IMR-90 (cell line): ENCODE measurements at regions not wholly inside any gene's neighbourhood (a gene's known extent, or its start where the extent isn't known, plus 50 kb on each side); places are given as distances from the start of the nearest gene placed in this dataset.

Experiments
- ATAC-seq: fragments of 200-7000 bp; cut with Tn5 transposase; 2 replicates; pipeline ENCODE4 v1.9.1; 2020; ENCODE audit warnings: low read depth, mild to moderate bottlenecking, moderate library complexity
- BruUV-seq: library from RNA; stranded (reverse); fragments of 400-500 nt; replicated peaks from 2 replicates; lab custom pipeline; 2021; lab: Mats Ljungman, UMichigan
- CTCF ChIA-PET: fragments of 300-600 bp; formaldehyde crosslinking; extraction: SDS; loops from one replicate; lab custom pipeline; 2021; ENCODE audit warnings: antibody characterized with exemption; lab: Yijun Ruan, JAX
- POLR2A ChIA-PET: fragments of 300-600 bp; sonication (Branson Sonifier 250); formaldehyde crosslinking; loops from one replicate; lab custom pipeline; 2022; ENCODE audit warnings: antibody characterized with exemption; ENCODE audit not compliant: unreplicated experiment; lab: Charles Lee
- DNase-seq: peaks from one replicate; pipeline ENCODE4 v3.0.0; 2013
- H2AFZ ChIP-seq: replicated peaks from 2 replicates; pipeline ENCODE3; 2013; ENCODE audit warnings: low read length, mild to moderate bottlenecking; ENCODE audit not compliant: poor library complexity
- H2AK5ac ChIP-seq: 2 replicates; pipeline ENCODE4 v1.6.1; 2013; ENCODE audit warnings: low read depth, low read length, inconsistent platforms
- H2AK9ac ChIP-seq: replicated peaks from 2 replicates; pipeline ENCODE3; 2013; ENCODE audit warnings: mild to moderate bottlenecking, low read depth, low read length, moderate library complexity; ENCODE audit not compliant: poor library complexity
- H2BK120ac ChIP-seq: 2 replicates; pipeline ENCODE4 v1.6.1; 2013; ENCODE audit warnings: low read depth, low read length, inconsistent platforms
- H2BK15ac ChIP-seq: 3 replicates; pipeline ENCODE4 v1.6.1; 2013; ENCODE audit warnings: low read depth, low read length, inconsistent platforms
- H2BK20ac ChIP-seq: 2 replicates; pipeline ENCODE4 v1.6.1; 2013; ENCODE audit warnings: low read depth, mild to moderate bottlenecking, inconsistent platforms, low read length, moderate library complexity
- H2BK5ac ChIP-seq: 2 replicates; pipeline ENCODE4 v1.6.1; 2013; ENCODE audit warnings: mild to moderate bottlenecking, low read depth, low read length, inconsistent platforms; ENCODE audit not compliant: poor library complexity, severe bottlenecking
- H3K14ac ChIP-seq: replicated peaks from 2 replicates; pipeline ENCODE4 v1.6.1; 2013; ENCODE audit warnings: low read depth, low read length, inconsistent platforms
- H3K18ac ChIP-seq: 2 replicates; pipeline ENCODE4 v1.6.1; 2013; ENCODE audit warnings: low read depth, low read length, control low read depth
- H3K23ac ChIP-seq: 2 replicates; pipeline ENCODE4 v1.6.1; 2013; ENCODE audit warnings: low read depth, low read length, inconsistent platforms
- H3K27ac ChIP-seq: 2 replicates; pipeline ENCODE4 v1.5.1; 2013; ENCODE audit warnings: mild to moderate bottlenecking, control low read depth, low read length; ENCODE audit not compliant: insufficient read depth
- H3K27me3 ChIP-seq: 2 replicates; pipeline ENCODE4 v1.6.1; 2013; ENCODE audit warnings: low read length; ENCODE audit not compliant: control insufficient read depth, insufficient read depth
- H3K36me3 ChIP-seq: 2 replicates; pipeline ENCODE4 v1.6.1; 2013; ENCODE audit warnings: low read length, mixed read lengths; ENCODE audit not compliant: control insufficient read depth, insufficient read depth
- H3K4ac ChIP-seq: 2 replicates; pipeline ENCODE4 v1.6.1; 2013; ENCODE audit warnings: low read depth, low read length, inconsistent platforms
- H3K4me1 ChIP-seq: 2 replicates; pipeline ENCODE4 v1.6.1; 2013; ENCODE audit warnings: low read length, mixed read lengths; ENCODE audit not compliant: control insufficient read depth, insufficient read depth
- H3K4me2 ChIP-seq: 2 replicates; pipeline ENCODE4 v1.6.1; 2013; ENCODE audit warnings: low read depth, mild to moderate bottlenecking, control low read depth, low read length, moderate library complexity
- H3K4me3 ChIP-seq: 2 replicates; pipeline ENCODE4 v1.5.1; 2013; ENCODE audit warnings: low read depth, mild to moderate bottlenecking, control low read depth, low read length, moderate library complexity; ENCODE audit not compliant: insufficient read depth
- H3K56ac ChIP-seq: 2 replicates; pipeline ENCODE4 v1.6.1; 2013; ENCODE audit warnings: low read length, inconsistent platforms; ENCODE audit not compliant: insufficient read depth; ENCODE audit errors: extremely low read depth
- H3K79me1 ChIP-seq, 2 experiments: 2 replicates each; pipeline ENCODE4 v1.6.1; 2013; ENCODE audit warnings: low read length in 2 of 2, inconsistent platforms in 1 of 2, low read depth in 1 of 2
- H3K9ac ChIP-seq: 2 replicates; pipeline ENCODE4 v1.6.1; 2013; ENCODE audit warnings: low read depth, low read length, control low read depth
- H3K9me1 ChIP-seq: 2 replicates; pipeline ENCODE4 v1.6.1; 2013; ENCODE audit warnings: low read length, inconsistent platforms; ENCODE audit not compliant: insufficient read depth
- H3K9me3 ChIP-seq: 2 replicates; pipeline ENCODE4 v1.6.1; 2013; ENCODE audit warnings: low read length; ENCODE audit not compliant: control insufficient read depth, insufficient read depth
- H4K20me1 ChIP-seq: 2 replicates; pipeline ENCODE4 v1.6.1; 2013; ENCODE audit warnings: low read length, inconsistent platforms; ENCODE audit not compliant: insufficient read depth
- H4K5ac ChIP-seq: 2 replicates; pipeline ENCODE4 v1.6.1; 2013; ENCODE audit warnings: mild to moderate bottlenecking, low read depth, low read length, control low read depth
- H4K8ac ChIP-seq, 2 experiments: 2 replicates each; pipeline ENCODE4 v1.6.1; 2013; ENCODE audit warnings: low read depth in 2 of 2, low read length in 2 of 2, control low read depth in 1 of 2, inconsistent platforms in 1 of 2
- H4K91ac ChIP-seq: 2 replicates; pipeline ENCODE4 v1.6.1; 2013; ENCODE audit warnings: low read depth, low read length, inconsistent platforms; ENCODE audit not compliant: insufficient read depth
- BHLHE40 ChIP-seq: fragments of 150-350 bp; IDR thresholded peaks from 2 replicates; pipeline ENCODE4 v1.6.1; 2016; ENCODE audit warnings: mild to moderate bottlenecking, low read depth, low read length
- ELK1 ChIP-seq: fragments of 150-350 bp; IDR thresholded peaks from 2 replicates; pipeline ENCODE4 v1.6.1; 2016; ENCODE audit warnings: low read depth, mild to moderate bottlenecking, low read length, moderate library complexity, borderline replicate concordance
- FOS ChIP-seq: fragments of 150-350 bp; IDR thresholded peaks from 2 replicates; pipeline ENCODE4 v1.6.1; 2016; ENCODE audit warnings: low read depth, low read length
- MXI1 ChIP-seq: IDR thresholded peaks from 2 replicates; pipeline ENCODE4 v1.6.1; 2012; ENCODE audit warnings: low read depth, mild to moderate bottlenecking, low read length, moderate library complexity, borderline replicate concordance
- NFE2L2 ChIP-seq: fragments of 150-350 bp; IDR thresholded peaks from 2 replicates; pipeline ENCODE4 v1.6.1; 2016; ENCODE audit warnings: low read depth, mild to moderate bottlenecking, low read length
- RAD21 ChIP-seq: IDR thresholded peaks from 2 replicates; pipeline ENCODE4 v1.6.1; 2012; ENCODE audit warnings: low read length, improper control_type of control experiment
- RCOR1 ChIP-seq: IDR thresholded peaks from 2 replicates; pipeline ENCODE4 v1.6.1; 2012; ENCODE audit warnings: mild to moderate bottlenecking, low read length, improper control_type of control experiment; ENCODE audit not compliant: insufficient replicate concordance
- RFX5 ChIP-seq: IDR thresholded peaks from 2 replicates; pipeline ENCODE4 v1.8.0; 2012; ENCODE audit warnings: low read depth, mild to moderate bottlenecking, low read length, moderate library complexity
- WGBS, 2 experiments: methylation state at CpG; one replicate each; pipeline versions ENCODE4 v1.1.5 to v1.1.7; 2013; ENCODE audit warnings: missing lambda C conversion rate in 2 of 2; ENCODE audit not compliant: insufficient read length in 1 of 2; ENCODE audit errors: extremely low coverage in 2 of 2; 5-methylcytosine and 5-hydroxymethylcytosine counted together
- dilution Hi-C: fragments of 300-500 bp; cut with HindIII; formaldehyde crosslinking; loops from one replicate; pipeline ENCODE4 v1.14.3; 2018; ENCODE audit warnings: low sequenced_read_pairs; ENCODE audit not compliant: unreplicated experiment
- in situ Hi-C: fragments of 300-500 bp; cut with MboI; formaldehyde crosslinking; loops from 3 replicates; pipeline ENCODE4 v1.14.3; 2019; ENCODE audit warnings: low sequenced_read_pairs, inconsistent platforms, mixed read lengths
- intact Hi-C: fragments of 100-400 bp; cut with micrococcal nuclease; formaldehyde crosslinking; loops from 2 replicates; pipeline ENCODE4 v1.10.0; 2022
- TF ChIP-seq, protein P1 (sequence below): conservative IDR thresholded peaks from 2 replicates; pipeline ENCODE4 v1.5.1; 2012; ENCODE audit warnings: mild to moderate bottlenecking, low read depth, low read length, improper control_type of control experiment
- TF ChIP-seq, protein P2 (sequence below): fragments of 150-350 bp; IDR thresholded peaks from 2 replicates; pipeline ENCODE4 v1.6.1; 2017; ENCODE audit warnings: mild to moderate bottlenecking, antibody characterized with exemption, low read length, low read depth

GRCh38 chr3:137866933-137867332 is 102.8 kb downstream of the SOX14 start:
- Histone ChIP-seq H4K20me1 (no peaks in the 10 kb centered on the region), H3K4ac (no peak overlapping the region), H2BK5ac (no peak overlapping the region), H3K4me2 (no peak overlapping the region), H3K56ac (no peak overlapping the region), H3K4me3 (no peak overlapping the region), H4K5ac (no peak overlapping the region), H3K23ac (no peak overlapping the region), H4K8ac (no peak overlapping the region), H3K27me3 (no peaks in the 10 kb centered on the region), H2AK9ac (no peak overlapping the region), H2BK20ac (no peak overlapping the region), H2AK5ac (no peak overlapping the region), H3K14ac (no peak overlapping the region), H3K4me1 (no peaks in the 10 kb centered on the region), H2BK15ac (no peak overlapping the region), H3K9me3 (peaks cover 5% of the 10 kb centered on the region; the same call in 1 of the 2 replicates), H3K79me1 (no peaks in the 10 kb centered on the region), H3K9ac (no peak overlapping the region), H2BK120ac (no peak overlapping the region), H2AFZ (no peak overlapping the region), H4K91ac (no peak overlapping the region), H3K36me3 (no peaks in the 10 kb centered on the region), H3K9me1 (no peaks in the 10 kb centered on the region), H3K18ac (no peak overlapping the region), H3K27ac (no peak overlapping the region)
- DNase-seq (no peak), ATAC-seq (no peak)
- POLR2A ChIA-PET, result no interaction called here
- CTCF ChIA-PET, result interaction anchor here (0.8 kb wide), 1 partner anchor 1126 kb away, joined by 3 read pairs; no protein-coding TSS in a partner anchor
- in situ Hi-C loops, result no loop called here
- BruUV-seq, result no TSS peak
- dilution Hi-C loops, result no loop called here
- TF ChIP-seq FOS, result no peak
- no peak for TF ChIP-seq RFX5
- no peak for TF ChIP-seq NFE2L2
- TF ChIP-seq BHLHE40, result no peak
- no peak for TF ChIP-seq RCOR1
- TF ChIP-seq ELK1, result no peak
- TF ChIP-seq, protein P1, sequence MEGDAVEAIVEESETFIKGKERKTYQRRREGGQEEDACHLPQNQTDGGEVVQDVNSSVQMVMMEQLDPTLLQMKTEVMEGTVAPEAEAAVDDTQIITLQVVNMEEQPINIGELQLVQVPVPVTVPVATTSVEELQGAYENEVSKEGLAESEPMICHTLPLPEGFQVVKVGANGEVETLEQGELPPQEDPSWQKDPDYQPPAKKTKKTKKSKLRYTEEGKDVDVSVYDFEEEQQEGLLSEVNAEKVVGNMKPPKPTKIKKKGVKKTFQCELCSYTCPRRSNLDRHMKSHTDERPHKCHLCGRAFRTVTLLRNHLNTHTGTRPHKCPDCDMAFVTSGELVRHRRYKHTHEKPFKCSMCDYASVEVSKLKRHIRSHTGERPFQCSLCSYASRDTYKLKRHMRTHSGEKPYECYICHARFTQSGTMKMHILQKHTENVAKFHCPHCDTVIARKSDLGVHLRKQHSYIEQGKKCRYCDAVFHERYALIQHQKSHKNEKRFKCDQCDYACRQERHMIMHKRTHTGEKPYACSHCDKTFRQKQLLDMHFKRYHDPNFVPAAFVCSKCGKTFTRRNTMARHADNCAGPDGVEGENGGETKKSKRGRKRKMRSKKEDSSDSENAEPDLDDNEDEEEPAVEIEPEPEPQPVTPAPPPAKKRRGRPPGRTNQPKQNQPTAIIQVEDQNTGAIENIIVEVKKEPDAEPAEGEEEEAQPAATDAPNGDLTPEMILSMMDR, result no peak
- no peak for TF ChIP-seq RAD21
- TF ChIP-seq, protein P2, sequence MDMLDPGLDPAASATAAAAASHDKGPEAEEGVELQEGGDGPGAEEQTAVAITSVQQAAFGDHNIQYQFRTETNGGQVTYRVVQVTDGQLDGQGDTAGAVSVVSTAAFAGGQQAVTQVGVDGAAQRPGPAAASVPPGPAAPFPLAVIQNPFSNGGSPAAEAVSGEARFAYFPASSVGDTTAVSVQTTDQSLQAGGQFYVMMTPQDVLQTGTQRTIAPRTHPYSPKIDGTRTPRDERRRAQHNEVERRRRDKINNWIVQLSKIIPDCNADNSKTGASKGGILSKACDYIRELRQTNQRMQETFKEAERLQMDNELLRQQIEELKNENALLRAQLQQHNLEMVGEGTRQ, result no peak
- no peak for TF ChIP-seq MXI1
- no CpG with 5 or more reads among the region's 4 CpGs for WGBS, 2 experiments
- intact Hi-C loops, result no loop called here
